T-helper 1 cell treated with Interleukin-12 subunit alpha and Interleukin-12 subunit beta and Interleukin-4 antibody, amounts not matched to agents 30 μg/mL and 1 μg/mL, for 36 hours (primary cell): ENCODE measurements at regions not wholly inside any gene's neighbourhood (a gene's known extent, or its start where the extent isn't known, plus 50 kb on each side); places are given as distances from the start of the nearest gene placed in this dataset.

Experiments used
- H3K27ac Mint-ChIP-seq: one replicate; pipeline ENCODE4 v1.8.0; 2021; ENCODE audit warnings: mild to moderate bottlenecking, mixed read lengths
- H3K27me3 Mint-ChIP-seq: one replicate; pipeline ENCODE4 v1.8.0; 2021; ENCODE audit warnings: low read depth, mixed read lengths
- H3K36me3 Mint-ChIP-seq: one replicate; pipeline ENCODE4 v1.8.0; 2021; ENCODE audit warnings: low read depth, mixed read lengths
- H3K4me1 Mint-ChIP-seq: one replicate; pipeline ENCODE4 v1.8.0; 2021; ENCODE audit warnings: low read depth, mixed read lengths
- H3K4me3 Mint-ChIP-seq: one replicate; pipeline ENCODE4 v1.8.0; 2021; ENCODE audit warnings: mild to moderate bottlenecking, moderate library complexity, mixed read lengths
- H3K9me3 Mint-ChIP-seq: one replicate; pipeline ENCODE4 v1.8.0; 2021; ENCODE audit warnings: mixed read lengths

- H3K27me3 Mint-ChIP-seq: no peaks in the 10 kb centered on the region
- H3K36me3 Mint-ChIP-seq: no peaks in the 10 kb centered on the region
- no peak overlapping the region for H3K27ac Mint-ChIP-seq
- no peaks in the 10 kb centered on the region for H3K9me3 Mint-ChIP-seq
- H3K4me1 Mint-ChIP-seq: no peaks in the 10 kb centered on the region
- H3K4me3 Mint-ChIP-seq: no peak overlapping the region
Measured at GRCh38 chr13:78334059-78334458, 269.3 kb downstream of the POU4F1 start.

- H3K36me3 Mint-ChIP-seq: no peaks in the 10 kb centered on the region
- H3K4me1 Mint-ChIP-seq: no peaks in the 10 kb centered on the region
- no peaks in the 10 kb centered on the region for H3K27me3 Mint-ChIP-seq
- no peaks in the 10 kb centered on the region for H3K9me3 Mint-ChIP-seq
- H3K4me3 Mint-ChIP-seq: no peak overlapping the region
- H3K27ac Mint-ChIP-seq: no peak overlapping the region
Measured at GRCh38 chr13:78326633-78327032, 276.7 kb downstream of the POU4F1 start.

- no peak overlapping the region for H3K27ac Mint-ChIP-seq
- H3K27me3 Mint-ChIP-seq: no peaks in the 10 kb centered on the region
- no peaks in the 10 kb centered on the region for H3K36me3 Mint-ChIP-seq
- H3K9me3 Mint-ChIP-seq: no peaks in the 10 kb centered on the region
- no peaks in the 10 kb centered on the region for H3K4me1 Mint-ChIP-seq
- H3K4me3 Mint-ChIP-seq: no peak overlapping the region
Measured at GRCh38 chr13:78325585-78325984, 277.8 kb downstream of the POU4F1 start.

DNA sequence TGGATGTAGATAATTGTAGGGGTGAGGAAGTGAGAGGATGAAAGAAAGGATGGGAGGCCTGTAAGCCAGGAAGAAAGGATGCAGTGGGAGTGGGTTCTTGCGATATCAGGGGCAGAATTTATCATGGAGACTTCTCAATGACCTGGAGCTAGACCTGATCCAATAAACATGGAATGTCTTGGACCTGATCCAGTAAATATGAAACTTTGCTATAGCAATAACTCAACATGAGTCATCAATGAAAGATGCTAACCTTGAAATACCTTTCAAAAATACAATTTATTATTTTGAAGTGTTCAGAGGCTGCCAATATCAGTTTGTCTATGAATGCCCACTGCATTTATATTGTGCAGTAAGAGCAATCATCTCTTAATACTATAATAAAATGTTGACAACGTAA is 279.5 kb downstream of the POU4F1 start:
- Mint-ChIP-seq H3K27ac (no peak overlapping the region), H3K27me3 (no peaks in the 10 kb centered on the region), H3K4me3 (no peak overlapping the region), H3K4me1 (no peaks in the 10 kb centered on the region), H3K9me3 (no peaks in the 10 kb centered on the region), H3K36me3 (no peaks in the 10 kb centered on the region)

- no peak overlapping the region for H3K4me3 Mint-ChIP-seq
- no peaks in the 10 kb centered on the region for H3K4me1 Mint-ChIP-seq
- H3K36me3 Mint-ChIP-seq: no peaks in the 10 kb centered on the region
- H3K27me3 Mint-ChIP-seq: no peaks in the 10 kb centered on the region
- H3K9me3 Mint-ChIP-seq: no peaks in the 10 kb centered on the region
- H3K27ac Mint-ChIP-seq: no peak overlapping the region
Measured at GRCh38 chr13:78323040-78323439, 280.3 kb downstream of the POU4F1 start.

DNA sequence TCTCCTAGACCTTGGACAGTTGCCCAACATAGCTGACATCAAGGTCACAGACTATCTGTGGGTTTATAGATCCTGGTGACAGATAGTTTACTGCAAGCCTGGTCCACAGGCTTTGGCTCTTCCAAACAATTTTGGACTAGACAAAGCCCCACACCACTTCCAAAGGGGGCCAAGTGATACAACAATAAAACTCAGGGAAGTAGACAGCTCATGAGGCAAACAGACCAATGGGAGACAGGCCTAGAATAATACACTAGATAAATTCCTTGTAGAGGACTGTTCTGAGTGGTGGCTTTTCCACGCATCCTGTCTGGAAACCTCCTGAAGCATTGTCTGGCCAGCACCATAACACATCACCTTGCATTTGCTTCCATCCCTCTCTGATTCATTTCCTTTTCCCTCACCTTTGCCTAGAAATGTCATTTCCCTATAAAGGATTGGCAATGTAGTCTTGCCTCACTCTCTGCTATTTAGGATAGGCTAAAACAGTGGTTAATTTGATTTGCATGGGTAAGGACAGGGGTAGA is 284.2 kb downstream of the POU4F1 start:
- Mint-ChIP-seq H3K9me3 (no peaks in the 10 kb centered on the region), H3K4me3 (no peak overlapping the region), H3K36me3 (no peaks in the 10 kb centered on the region), H3K27me3 (no peaks in the 10 kb centered on the region), H3K27ac (no peak overlapping the region), H3K4me1 (no peaks in the 10 kb centered on the region)

GRCh38 chr13:78317030-78317429 is 286.3 kb downstream of the POU4F1 start:
- no peaks in the 10 kb centered on the region for H3K36me3 Mint-ChIP-seq
- H3K27ac Mint-ChIP-seq: no peak overlapping the region
- H3K9me3 Mint-ChIP-seq: no peaks in the 10 kb centered on the region
- no peak overlapping the region for H3K4me3 Mint-ChIP-seq
- no peaks in the 10 kb centered on the region for H3K4me1 Mint-ChIP-seq
- no peaks in the 10 kb centered on the region for H3K27me3 Mint-ChIP-seq

- no peak overlapping the region for H3K27ac Mint-ChIP-seq
- no peak overlapping the region for H3K4me3 Mint-ChIP-seq
- H3K27me3 Mint-ChIP-seq: no peaks in the 10 kb centered on the region
- H3K36me3 Mint-ChIP-seq: no peaks in the 10 kb centered on the region
- no peaks in the 10 kb centered on the region for H3K9me3 Mint-ChIP-seq
- H3K4me1 Mint-ChIP-seq: peaks cover 1% of the 10 kb centered on the region
Measured at GRCh38 chr13:78309497-78310180, 293.7 kb downstream of the POU4F1 start.

DNA sequence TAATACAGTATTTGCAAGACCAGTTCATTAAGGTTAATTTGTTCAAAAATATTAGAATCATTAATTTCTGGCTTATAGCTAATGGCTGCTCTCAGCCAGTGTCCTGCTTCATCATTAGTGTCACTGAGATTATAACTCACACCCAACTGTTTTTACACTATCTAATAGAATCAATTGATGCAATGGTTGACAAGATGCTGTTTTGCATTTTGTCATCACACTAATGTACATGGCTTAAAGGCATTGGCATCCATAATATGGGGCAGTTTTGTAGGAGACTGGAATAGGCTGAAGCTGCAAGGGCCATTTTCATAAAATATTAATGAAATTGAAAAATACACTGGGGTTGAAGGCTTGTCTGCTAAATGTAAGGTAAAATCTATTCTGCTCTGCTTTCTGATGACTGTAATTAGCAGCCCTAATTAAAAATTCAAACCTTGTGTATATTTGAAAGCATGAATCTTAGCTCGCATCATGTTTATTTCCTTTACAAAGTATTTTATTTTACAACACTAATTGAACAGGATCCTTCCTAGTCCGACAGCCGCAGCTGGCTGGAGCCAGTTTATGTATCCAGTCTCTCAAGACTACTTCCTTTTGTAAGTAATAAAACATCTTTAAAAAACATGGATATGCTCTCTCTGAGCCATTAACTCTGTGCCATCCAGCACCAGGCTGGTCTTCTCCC is 296.7 kb downstream of the POU4F1 start:
- Mint-ChIP-seq H3K9me3 (no peaks in the 10 kb centered on the region), H3K36me3 (no peaks in the 10 kb centered on the region), H3K27ac (no peak overlapping the region), H3K27me3 (no peaks in the 10 kb centered on the region), H3K4me1 (peaks cover 1% of the 10 kb centered on the region), H3K4me3 (no peak overlapping the region)

- H3K36me3 Mint-ChIP-seq: no peaks in the 10 kb centered on the region
- H3K9me3 Mint-ChIP-seq: no peaks in the 10 kb centered on the region
- no peak overlapping the region for H3K27ac Mint-ChIP-seq
- H3K27me3 Mint-ChIP-seq: no peaks in the 10 kb centered on the region
- peaks cover 1% of the 10 kb centered on the region for H3K4me1 Mint-ChIP-seq
- no peak overlapping the region for H3K4me3 Mint-ChIP-seq
Measured at GRCh38 chr13:78305171-78305570, 298.2 kb downstream of the POU4F1 start.

DNA sequence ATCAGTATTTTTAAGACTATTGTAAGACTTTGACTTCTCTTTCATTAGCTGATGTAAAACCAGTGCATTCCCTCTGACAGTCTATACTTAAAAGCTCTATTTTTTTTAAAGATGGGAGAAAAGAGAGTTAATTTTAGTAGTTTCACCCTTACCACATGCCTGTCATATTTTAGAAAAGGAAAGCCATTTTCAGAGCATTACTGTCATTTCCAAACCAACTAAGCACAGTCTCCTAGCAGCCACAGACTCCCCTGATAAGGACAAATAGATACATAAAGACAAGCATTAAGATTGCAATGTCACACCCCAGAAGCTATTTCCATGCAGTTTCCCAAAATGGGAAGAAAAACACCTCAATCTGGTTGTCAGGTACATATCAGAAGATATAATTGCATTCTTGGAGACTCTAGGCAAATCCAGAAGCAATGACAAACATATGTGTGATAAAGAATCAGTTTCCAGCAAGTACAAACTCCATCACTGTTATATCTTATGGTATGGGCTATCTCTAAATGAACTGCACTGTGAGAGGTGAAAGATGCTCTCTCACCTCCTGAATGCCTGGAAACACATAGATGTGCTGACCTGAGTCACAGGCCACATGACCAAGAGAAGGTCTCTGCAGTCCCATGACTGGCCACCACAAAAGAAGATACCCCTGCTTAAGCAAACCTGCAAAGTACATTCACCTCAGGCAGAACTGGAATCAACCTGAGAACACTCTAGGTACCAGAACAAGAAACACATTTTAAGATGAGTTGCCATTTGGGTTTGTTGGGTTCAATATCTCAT is 303.3 kb downstream of the POU4F1 start:
- no peaks in the 10 kb centered on the region for H3K4me1 Mint-ChIP-seq
- no peaks in the 10 kb centered on the region for H3K9me3 Mint-ChIP-seq
- no peaks in the 10 kb centered on the region for H3K27me3 Mint-ChIP-seq
- H3K36me3 Mint-ChIP-seq: no peaks in the 10 kb centered on the region
- no peak overlapping the region for H3K4me3 Mint-ChIP-seq
- H3K27ac Mint-ChIP-seq: no peak overlapping the region

GRCh38 chr13:78298657-78299056 is 304.7 kb downstream of the POU4F1 start:
- no peaks in the 10 kb centered on the region for H3K4me1 Mint-ChIP-seq
- no peaks in the 10 kb centered on the region for H3K36me3 Mint-ChIP-seq
- no peak overlapping the region for H3K4me3 Mint-ChIP-seq
- H3K9me3 Mint-ChIP-seq: no peaks in the 10 kb centered on the region
- no peaks in the 10 kb centered on the region for H3K27me3 Mint-ChIP-seq
- no peak overlapping the region for H3K27ac Mint-ChIP-seq

DNA sequence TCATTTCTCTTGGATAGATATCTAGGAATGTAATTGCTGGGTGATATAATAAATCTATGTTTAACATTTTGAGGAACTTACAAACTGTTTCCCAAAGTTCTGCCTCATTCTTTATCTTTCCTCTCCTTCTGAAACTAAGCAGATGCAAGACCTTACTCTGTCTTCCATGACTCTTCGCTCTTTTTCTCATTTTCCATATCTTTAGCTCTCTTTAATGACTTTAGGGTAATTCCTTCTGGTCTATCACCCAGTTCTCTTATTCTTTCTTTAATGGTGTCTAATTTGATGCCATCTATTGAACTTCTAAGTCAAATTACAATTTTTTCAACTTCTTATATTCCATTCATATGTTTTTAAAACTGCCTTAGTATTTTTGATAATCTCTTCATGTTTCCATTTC is 316.6 kb downstream of the POU4F1 start:
- H3K36me3 Mint-ChIP-seq: no peaks in the 10 kb centered on the region
- no peaks in the 10 kb centered on the region for H3K4me1 Mint-ChIP-seq
- H3K27ac Mint-ChIP-seq: no peak overlapping the region
- H3K4me3 Mint-ChIP-seq: no peak overlapping the region
- H3K27me3 Mint-ChIP-seq: no peaks in the 10 kb centered on the region
- H3K9me3 Mint-ChIP-seq: peaks cover 21% of the 10 kb centered on the region

- H3K36me3 Mint-ChIP-seq: no peaks in the 10 kb centered on the region
- no peaks in the 10 kb centered on the region for H3K4me1 Mint-ChIP-seq
- no peaks in the 10 kb centered on the region for H3K9me3 Mint-ChIP-seq
- H3K27ac Mint-ChIP-seq: no peak overlapping the region
- no peak overlapping the region for H3K4me3 Mint-ChIP-seq
- no peaks in the 10 kb centered on the region for H3K27me3 Mint-ChIP-seq
Measured at GRCh38 chr13:78265098-78265497, 338.3 kb downstream of the POU4F1 start.

- Mint-ChIP-seq H3K4me3 (no peak overlapping the region), H3K36me3 (no peaks in the 10 kb centered on the region), H3K9me3 (no peaks in the 10 kb centered on the region), H3K27me3 (no peaks in the 10 kb centered on the region), H3K4me1 (no peaks in the 10 kb centered on the region), H3K27ac (no peak overlapping the region)
Measured at GRCh38 chr13:78258304-78258703, 339.7 kb upstream of the EDNRB start.
